ENCODE measurements at regions not wholly inside any gene's neighbourhood (a gene's known extent, or its start where the extent isn't known, plus 50 kb on each side); places are given as distances from the start of the nearest gene placed in this dataset.

GRCh38 chr14:97517566-97518234 lies 720.5 kb downstream of the VRK1 start:
- no peak for DNase-seq (ENCODE audit: low read depth)

GRCh38 chr14:97523936-97524335 lies 726.8 kb downstream of the VRK1 start:
- peak; percentile 15 for DNase-seq (ENCODE audit: low read depth)

GRCh38 chr14:97524589-97525319 lies 727.6 kb downstream of the VRK1 start:
- DNase-seq (ENCODE audit: low read depth) = no peak

- no peak for DNase-seq (ENCODE audit: low read depth)
These were observed 730.8 kb downstream of the VRK1 start for GRCh38 chr14:97527993-97528392.

GRCh38 chr14:97532052-97532451 lies 734.9 kb downstream of the VRK1 start:
- DNase-seq (ENCODE audit: low read depth) = no peak

GRCh38 chr14:97536421-97536820 lies 739.2 kb downstream of the VRK1 start:
- no peak for DNase-seq (ENCODE audit: low read depth)

GRCh38 chr14:97538749-97539410 lies 741.7 kb downstream of the VRK1 start:
- DNase-seq (ENCODE audit: low read depth) = no peak

GRCh38 chr14:97539411-97539795 lies 742.2 kb downstream of the VRK1 start:
- no peak for DNase-seq (ENCODE audit: low read depth)

GRCh38 chr14:97539884-97540283 lies 742.7 kb downstream of the VRK1 start:
- no peak for DNase-seq (ENCODE audit: low read depth)

- DNase-seq (ENCODE audit: low read depth) = no peak
These were observed 746.0 kb downstream of the VRK1 start for GRCh38 chr14:97543221-97543620.

- no peak for DNase-seq (ENCODE audit: low read depth)
These were observed 746.6 kb downstream of the VRK1 start for GRCh38 chr14:97543816-97544215.

- no peak for DNase-seq (ENCODE audit: low read depth)
These were observed 747.4 kb downstream of the VRK1 start for GRCh38 chr14:97544571-97544970.

GRCh38 chr14:97546491-97547230 lies 749.5 kb downstream of the VRK1 start:
- no peak for DNase-seq (ENCODE audit: low read depth)

GRCh38 chr14:97550463-97550862 lies 753.3 kb downstream of the VRK1 start:
- DNase-seq (ENCODE audit: low read depth) = no peak

- no peak for DNase-seq (ENCODE audit: low read depth)
These were observed 757.4 kb downstream of the VRK1 start for GRCh38 chr14:97554597-97554996.

- DNase-seq (ENCODE audit: low read depth) = no peak
These were observed 767.2 kb downstream of the VRK1 start for GRCh38 chr14:97564334-97564733.

GRCh38 chr14:97571201-97571600 lies 774.0 kb downstream of the VRK1 start:
- DNase-seq (ENCODE audit: low read depth) = no peak

- DNase-seq (ENCODE audit: low read depth) = no peak
These were observed 774.8 kb downstream of the VRK1 start for GRCh38 chr14:97571866-97572555.

- no peak for DNase-seq (ENCODE audit: low read depth)
These were observed 775.6 kb downstream of the VRK1 start for GRCh38 chr14:97572583-97573458.

- no peak for DNase-seq (ENCODE audit: low read depth)
These were observed 778.5 kb downstream of the VRK1 start for GRCh38 chr14:97575677-97576076.
